ENCODE measurements at regions not wholly inside any gene's neighbourhood (a gene's known extent, or its start where the extent isn't known, plus 50 kb on each side); places are given as distances from the start of the nearest gene placed in this dataset.

DNA sequence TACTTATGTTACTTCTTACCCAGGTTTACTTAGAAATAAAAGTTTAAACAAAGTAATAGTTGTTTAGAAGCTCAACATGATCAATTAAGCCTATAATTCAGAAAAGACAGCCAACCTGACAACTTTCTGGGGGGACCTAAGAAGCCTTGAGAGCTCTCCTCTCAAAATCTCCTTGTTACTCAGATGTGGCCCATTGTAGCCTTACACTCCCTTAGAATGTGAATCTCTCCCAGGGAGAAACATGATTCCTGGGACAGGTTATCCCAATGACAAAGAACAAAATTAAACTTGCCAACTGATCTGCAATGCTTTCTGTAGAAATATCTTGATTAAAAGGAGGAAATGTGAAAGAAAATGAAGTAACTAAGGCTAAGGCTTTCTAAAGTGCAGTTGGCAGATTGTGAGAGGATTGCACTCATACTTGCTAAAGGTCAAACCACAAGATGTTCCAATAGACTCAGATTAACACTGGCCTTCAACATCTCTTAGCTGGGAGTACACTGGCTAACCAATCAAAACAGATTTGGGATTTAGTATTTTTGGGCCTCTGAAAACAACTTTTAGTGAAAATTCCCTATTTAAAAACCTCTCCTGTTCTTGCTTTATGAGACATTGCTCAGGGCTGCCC lies 72.3 kb upstream of the TMX1 start:
- ChIA-PET POLR2A (no interaction called here), CTCF (interaction anchor here (0.9 to 3.0 kb wide), 5 partner anchors 10 to 613 kb away, joined by 3 to 10 read pairs (median 3); no protein-coding TSS in a partner anchor)
- TF ChIP-seq, protein P1, sequence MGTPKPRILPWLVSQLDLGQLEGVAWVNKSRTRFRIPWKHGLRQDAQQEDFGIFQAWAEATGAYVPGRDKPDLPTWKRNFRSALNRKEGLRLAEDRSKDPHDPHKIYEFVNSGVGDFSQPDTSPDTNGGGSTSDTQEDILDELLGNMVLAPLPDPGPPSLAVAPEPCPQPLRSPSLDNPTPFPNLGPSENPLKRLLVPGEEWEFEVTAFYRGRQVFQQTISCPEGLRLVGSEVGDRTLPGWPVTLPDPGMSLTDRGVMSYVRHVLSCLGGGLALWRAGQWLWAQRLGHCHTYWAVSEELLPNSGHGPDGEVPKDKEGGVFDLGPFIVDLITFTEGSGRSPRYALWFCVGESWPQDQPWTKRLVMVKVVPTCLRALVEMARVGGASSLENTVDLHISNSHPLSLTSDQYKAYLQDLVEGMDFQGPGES (IDR thresholded peaks at IDR 0.05; ENCODE audit: low read depth, low read length) = no peak
- TF ChIP-seq, protein P2, sequence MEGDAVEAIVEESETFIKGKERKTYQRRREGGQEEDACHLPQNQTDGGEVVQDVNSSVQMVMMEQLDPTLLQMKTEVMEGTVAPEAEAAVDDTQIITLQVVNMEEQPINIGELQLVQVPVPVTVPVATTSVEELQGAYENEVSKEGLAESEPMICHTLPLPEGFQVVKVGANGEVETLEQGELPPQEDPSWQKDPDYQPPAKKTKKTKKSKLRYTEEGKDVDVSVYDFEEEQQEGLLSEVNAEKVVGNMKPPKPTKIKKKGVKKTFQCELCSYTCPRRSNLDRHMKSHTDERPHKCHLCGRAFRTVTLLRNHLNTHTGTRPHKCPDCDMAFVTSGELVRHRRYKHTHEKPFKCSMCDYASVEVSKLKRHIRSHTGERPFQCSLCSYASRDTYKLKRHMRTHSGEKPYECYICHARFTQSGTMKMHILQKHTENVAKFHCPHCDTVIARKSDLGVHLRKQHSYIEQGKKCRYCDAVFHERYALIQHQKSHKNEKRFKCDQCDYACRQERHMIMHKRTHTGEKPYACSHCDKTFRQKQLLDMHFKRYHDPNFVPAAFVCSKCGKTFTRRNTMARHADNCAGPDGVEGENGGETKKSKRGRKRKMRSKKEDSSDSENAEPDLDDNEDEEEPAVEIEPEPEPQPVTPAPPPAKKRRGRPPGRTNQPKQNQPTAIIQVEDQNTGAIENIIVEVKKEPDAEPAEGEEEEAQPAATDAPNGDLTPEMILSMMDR (IDR thresholded peaks at IDR 0.05) = no peak
- TF ChIP-seq RXRA (IDR thresholded peaks at IDR 0.05; ENCODE audit: borderline replicate concordance, low read depth) = no peak
- no peak for TF ChIP-seq RAD21 (IDR thresholded peaks at IDR 0.05; ENCODE audit: low read length)
- TF ChIP-seq RCOR1 (IDR thresholded peaks at IDR 0.05; ENCODE audit: low read length) = no peak
- TF ChIP-seq, protein P3, sequence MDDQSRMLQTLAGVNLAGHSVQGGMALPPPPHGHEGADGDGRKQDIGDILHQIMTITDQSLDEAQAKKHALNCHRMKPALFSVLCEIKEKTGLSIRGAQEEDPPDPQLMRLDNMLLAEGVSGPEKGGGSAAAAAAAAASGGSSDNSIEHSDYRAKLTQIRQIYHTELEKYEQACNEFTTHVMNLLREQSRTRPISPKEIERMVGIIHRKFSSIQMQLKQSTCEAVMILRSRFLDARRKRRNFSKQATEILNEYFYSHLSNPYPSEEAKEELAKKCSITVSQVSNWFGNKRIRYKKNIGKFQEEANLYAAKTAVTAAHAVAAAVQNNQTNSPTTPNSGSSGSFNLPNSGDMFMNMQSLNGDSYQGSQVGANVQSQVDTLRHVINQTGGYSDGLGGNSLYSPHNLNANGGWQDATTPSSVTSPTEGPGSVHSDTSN (IDR thresholded peaks at IDR 0.05) = no peak
- no peak for TF ChIP-seq GABPA (IDR thresholded peaks at IDR 0.05; ENCODE audit: low read depth)
- TF ChIP-seq NRF1 (IDR thresholded peaks at IDR 0.05; ENCODE audit: low read depth, low read length) = no peak
- TF ChIP-seq, protein P4, sequence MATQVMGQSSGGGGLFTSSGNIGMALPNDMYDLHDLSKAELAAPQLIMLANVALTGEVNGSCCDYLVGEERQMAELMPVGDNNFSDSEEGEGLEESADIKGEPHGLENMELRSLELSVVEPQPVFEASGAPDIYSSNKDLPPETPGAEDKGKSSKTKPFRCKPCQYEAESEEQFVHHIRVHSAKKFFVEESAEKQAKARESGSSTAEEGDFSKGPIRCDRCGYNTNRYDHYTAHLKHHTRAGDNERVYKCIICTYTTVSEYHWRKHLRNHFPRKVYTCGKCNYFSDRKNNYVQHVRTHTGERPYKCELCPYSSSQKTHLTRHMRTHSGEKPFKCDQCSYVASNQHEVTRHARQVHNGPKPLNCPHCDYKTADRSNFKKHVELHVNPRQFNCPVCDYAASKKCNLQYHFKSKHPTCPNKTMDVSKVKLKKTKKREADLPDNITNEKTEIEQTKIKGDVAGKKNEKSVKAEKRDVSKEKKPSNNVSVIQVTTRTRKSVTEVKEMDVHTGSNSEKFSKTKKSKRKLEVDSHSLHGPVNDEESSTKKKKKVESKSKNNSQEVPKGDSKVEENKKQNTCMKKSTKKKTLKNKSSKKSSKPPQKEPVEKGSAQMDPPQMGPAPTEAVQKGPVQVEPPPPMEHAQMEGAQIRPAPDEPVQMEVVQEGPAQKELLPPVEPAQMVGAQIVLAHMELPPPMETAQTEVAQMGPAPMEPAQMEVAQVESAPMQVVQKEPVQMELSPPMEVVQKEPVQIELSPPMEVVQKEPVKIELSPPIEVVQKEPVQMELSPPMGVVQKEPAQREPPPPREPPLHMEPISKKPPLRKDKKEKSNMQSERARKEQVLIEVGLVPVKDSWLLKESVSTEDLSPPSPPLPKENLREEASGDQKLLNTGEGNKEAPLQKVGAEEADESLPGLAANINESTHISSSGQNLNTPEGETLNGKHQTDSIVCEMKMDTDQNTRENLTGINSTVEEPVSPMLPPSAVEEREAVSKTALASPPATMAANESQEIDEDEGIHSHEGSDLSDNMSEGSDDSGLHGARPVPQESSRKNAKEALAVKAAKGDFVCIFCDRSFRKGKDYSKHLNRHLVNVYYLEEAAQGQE (IDR thresholded peaks at IDR 0.05; ENCODE audit: low read depth, low read length) = no peak
- TF ChIP-seq, protein P5, sequence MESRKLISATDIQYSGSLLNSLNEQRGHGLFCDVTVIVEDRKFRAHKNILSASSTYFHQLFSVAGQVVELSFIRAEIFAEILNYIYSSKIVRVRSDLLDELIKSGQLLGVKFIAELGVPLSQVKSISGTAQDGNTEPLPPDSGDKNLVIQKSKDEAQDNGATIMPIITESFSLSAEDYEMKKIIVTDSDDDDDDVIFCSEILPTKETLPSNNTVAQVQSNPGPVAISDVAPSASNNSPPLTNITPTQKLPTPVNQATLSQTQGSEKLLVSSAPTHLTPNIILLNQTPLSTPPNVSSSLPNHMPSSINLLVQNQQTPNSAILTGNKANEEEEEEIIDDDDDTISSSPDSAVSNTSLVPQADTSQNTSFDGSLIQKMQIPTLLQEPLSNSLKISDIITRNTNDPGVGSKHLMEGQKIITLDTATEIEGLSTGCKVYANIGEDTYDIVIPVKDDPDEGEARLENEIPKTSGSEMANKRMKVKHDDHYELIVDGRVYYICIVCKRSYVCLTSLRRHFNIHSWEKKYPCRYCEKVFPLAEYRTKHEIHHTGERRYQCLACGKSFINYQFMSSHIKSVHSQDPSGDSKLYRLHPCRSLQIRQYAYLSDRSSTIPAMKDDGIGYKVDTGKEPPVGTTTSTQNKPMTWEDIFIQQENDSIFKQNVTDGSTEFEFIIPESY (IDR thresholded peaks at IDR 0.05; ENCODE audit: borderline replicate concordance, low read depth) = no peak
- no peak for TF ChIP-seq FOXM1 (IDR thresholded peaks at IDR 0.05; ENCODE audit: low read depth)
- no peak for TF ChIP-seq EP300 (IDR thresholded peaks at IDR 0.05; ENCODE audit: borderline replicate concordance in 1 of 2, low read depth in 1 of 2, low read length in 1 of 2)
- no peak for TF ChIP-seq YY1 (IDR thresholded peaks at IDR 0.05; ENCODE audit: low read depth)
- TF ChIP-seq EZH2phosphoT487 (IDR thresholded peaks at IDR 0.05; ENCODE audit: borderline replicate concordance, low read depth) = no peak
- TF ChIP-seq MXI1 (IDR thresholded peaks at IDR 0.05; ENCODE audit: low read depth, low read length) = no peak
- TF ChIP-seq TAF1 (IDR thresholded peaks at IDR 0.05; ENCODE audit: borderline replicate concordance, low read depth, low read length) = no peak
- TF ChIP-seq, protein P6, sequence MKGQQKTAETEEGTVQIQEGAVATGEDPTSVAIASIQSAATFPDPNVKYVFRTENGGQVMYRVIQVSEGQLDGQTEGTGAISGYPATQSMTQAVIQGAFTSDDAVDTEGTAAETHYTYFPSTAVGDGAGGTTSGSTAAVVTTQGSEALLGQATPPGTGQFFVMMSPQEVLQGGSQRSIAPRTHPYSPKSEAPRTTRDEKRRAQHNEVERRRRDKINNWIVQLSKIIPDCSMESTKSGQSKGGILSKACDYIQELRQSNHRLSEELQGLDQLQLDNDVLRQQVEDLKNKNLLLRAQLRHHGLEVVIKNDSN (IDR thresholded peaks at IDR 0.05; ENCODE audit: borderline replicate concordance, low read depth) = no peak
- Histone ChIP-seq H3K9me2 (no peaks in the 10 kb centered on the region), H3K4me1 (ENCODE audit: control insufficient read depth in 1 of 2, insufficient read depth in 2 of 2, low read depth in 1 of 2, low read length in 1 of 2) (peaks cover 0 to 13% of the 10 kb centered on the region in 2 experiments; a peak in 2 of 4 replicates), H2AFZ (ENCODE audit: low read depth) (no peak overlapping the region), H3K79me2 (ENCODE audit: insufficient read depth) (no peaks in the 10 kb centered on the region), H3K4me2 (peak overlapping the region; percentile 26; the same call in 1 of the 2 replicates), H3K4me3 (ENCODE audit: low read depth in 2 of 2, low read length in 1 of 2) (no peak overlapping the region), H3F3A (replicated peaks; ENCODE audit: insufficient read depth) (peaks cover 6% of the 10 kb centered on the region), H3K27me3 (ENCODE audit: insufficient read depth) (no peaks in the 10 kb centered on the region), H3K27ac (ENCODE audit: low read depth in 2 of 2, low read length in 1 of 2) (peak overlapping the region in 1 of 2 experiments; percentile 27; a peak in 1 of 4 replicates), H4K20me1 (ENCODE audit: insufficient read depth) (no peaks in the 10 kb centered on the region), H3K36me3 (replicated peaks in 1 of 2; ENCODE audit: control insufficient read depth in 1 of 2, insufficient read depth in 2 of 2, low read length in 1 of 2) (no peaks in the 10 kb centered on the region), H3K9me3 (no peaks in the 10 kb centered on the region), H3K9ac (no peak overlapping the region)
- no peak for DNase-seq
